GM12878 (cell line): ENCODE measurements at regions not wholly inside any gene's neighbourhood (a gene's known extent, or its start where the extent isn't known, plus 50 kb on each side); places are given as distances from the start of the nearest gene placed in this dataset.

Experiments used
- ATAC-seq: fragments of 200-7000 bp; cut with Tn5 transposase; 3 replicates; pipeline ENCODE4 v1.9.1; 2020; ENCODE audit warnings: mild to moderate bottlenecking, moderate library complexity
- BruUV-seq: library from RNA; stranded (reverse); fragments of 400-500 nt; replicated peaks from 2 replicates; lab custom pipeline; 2021; lab: Mats Ljungman, UMichigan
- CTCF ChIA-PET: fragments of 300-600 bp; sonication (Branson Sonifier 250); formaldehyde crosslinking; extraction: SDS; loops from one replicate; lab custom pipeline; 2021; ENCODE audit warnings: inconsistent platforms; lab: Yijun Ruan, JAX
- POLR2A ChIA-PET: fragments of 350-600 bp; formaldehyde crosslinking; extraction: SDS; loops from one replicate; lab custom pipeline; 2021; ENCODE audit warnings: inconsistent platforms; lab: Charles Lee
- RAD21 ChIA-PET: fragments of 300-600 bp; sonication (Branson Sonifier 250); formaldehyde crosslinking; loops from one replicate; lab custom pipeline; 2023; ENCODE audit warnings: antibody characterized with exemption; ENCODE audit not compliant: unreplicated experiment; lab: Charles Lee
- SMC1A ChIA-PET: fragments of 300-600 bp; sonication (Branson Sonifier 250); formaldehyde crosslinking; loops from one replicate; lab custom pipeline; 2023; ENCODE audit not compliant: unreplicated experiment, uncharacterized antibody; lab: Charles Lee
- DNase-seq: peaks from one replicate; pipeline ENCODE4 v3.0.0-alpha.2; 2011; ENCODE audit warnings: low read depth, low spot score
- FAIRE-seq: peaks from 3 replicates; lab custom pipeline; 2011; peaks lifted over from hg19 to GRCh38; lab: Jason Lieb, UNC
- H2AFZ ChIP-seq: 2 replicates; pipeline ENCODE4 v1.6.0; 2011; ENCODE audit warnings: low read depth, low read length, control low read depth; ENCODE audit not compliant: control insufficient read depth
- H3K27ac ChIP-seq: 2 replicates; pipeline ENCODE4 v1.5.1; 2011; ENCODE audit warnings: control low read depth; ENCODE audit not compliant: control insufficient read depth, insufficient read depth
- H3K27me3 ChIP-seq, 2 experiments: replicated peaks in 1 of 2; 2 replicates each; pipeline versions ENCODE4 v1.6.0 to v1.6.1; 2011; ENCODE audit warnings: low read length in 1 of 2; ENCODE audit not compliant: control insufficient read depth in 2 of 2, insufficient read depth in 2 of 2
- H3K36me3 ChIP-seq, 2 experiments: 2 replicates each; pipeline ENCODE4 v1.5.1; 2011; ENCODE audit warnings: low read length in 1 of 2; ENCODE audit not compliant: control insufficient read depth in 2 of 2, insufficient read depth in 2 of 2
- H3K4me1 ChIP-seq: 2 replicates; pipeline ENCODE4 v1.6.1; 2011; ENCODE audit warnings: mild to moderate bottlenecking, low read length, moderate library complexity, mixed read lengths; ENCODE audit not compliant: control insufficient read depth, insufficient read depth
- H3K4me2 ChIP-seq: 2 replicates; pipeline ENCODE4 v1.6.0; 2011; ENCODE audit warnings: control low read depth; ENCODE audit not compliant: control insufficient read depth, insufficient read depth
- H3K4me3 ChIP-seq: fragments of 200-600 bp; sonication (generic); 2 replicates; pipeline ENCODE4 v1.5.1; 2016
- H3K79me2 ChIP-seq: 2 replicates; pipeline ENCODE4 v1.6.0; 2011; ENCODE audit warnings: low read length; ENCODE audit not compliant: control insufficient read depth, insufficient read depth
- H3K9ac ChIP-seq: 2 replicates; pipeline ENCODE4 v1.8.0; 2011; ENCODE audit warnings: low read length, control low read depth, mixed read lengths; ENCODE audit not compliant: control insufficient read depth, insufficient read depth
- H3K9me3 ChIP-seq: replicated peaks from 3 replicates; pipeline ENCODE4 v1.5.1; 2011; ENCODE audit warnings: mild to moderate bottlenecking, low read length; ENCODE audit not compliant: control insufficient read depth, insufficient read depth
- H4K20me1 ChIP-seq: 2 replicates; pipeline ENCODE4 v1.6.0; 2011; ENCODE audit not compliant: control insufficient read depth, insufficient read depth
- E4F1 ChIP-seq: fragments of 450-650 bp; IDR thresholded peaks from 2 replicates; pipeline ENCODE4 v1.6.1; 2018; ENCODE audit warnings: borderline replicate concordance, mild to moderate bottlenecking; ENCODE audit not compliant: partially characterized antibody
- ETV6 ChIP-seq, 2 experiments: fragments of 450-650 bp in 1 of 2; IDR thresholded peaks in 1 of 2; conservative IDR thresholded peaks in 1 of 2; 2 replicates each; pipeline ENCODE4 v1.6.1; 2014; ENCODE audit warnings: antibody characterized with exemption in 1 of 2, borderline replicate concordance in 1 of 2, low read depth in 1 of 2, mild to moderate bottlenecking in 1 of 2, moderate library complexity in 1 of 2
- HSF1 ChIP-seq: fragments of 150-350 bp; IDR thresholded peaks from 2 replicates; pipeline ENCODE4 v1.6.1; 2014; ENCODE audit warnings: mild to moderate bottlenecking, low read depth, low read length
- NBN ChIP-seq: fragments of 450-650 bp; IDR thresholded peaks from 2 replicates; pipeline ENCODE4 v1.6.1; 2016
- NFXL1 ChIP-seq: fragments of 450-650 bp; IDR thresholded peaks from 2 replicates; pipeline ENCODE4 v1.6.1; 2017; ENCODE audit warnings: antibody characterized with exemption, mild to moderate bottlenecking, borderline replicate concordance
- NFYB ChIP-seq: IDR thresholded peaks from 2 replicates; pipeline ENCODE4 v1.6.1; 2011; ENCODE audit warnings: low read depth, mild to moderate bottlenecking, low read length, improper control_type of control experiment, moderate library complexity; ENCODE audit not compliant: insufficient read depth
- NKRF ChIP-seq: fragments of 450-650 bp; conservative IDR thresholded peaks from 2 replicates; pipeline ENCODE4 v1.6.1; 2017; ENCODE audit warnings: mild to moderate bottlenecking, moderate library complexity
- PML ChIP-seq: IDR thresholded peaks from 2 replicates; pipeline ENCODE4 v1.6.1; 2012; ENCODE audit warnings: low read length, inconsistent platforms
- POLR2AphosphoS2 ChIP-seq: IDR thresholded peaks from 2 replicates; pipeline ENCODE4 v1.6.1; 2011; ENCODE audit warnings: low read depth, mild to moderate bottlenecking, low read length, improper control_type of control experiment, moderate library complexity
- POLR2AphosphoS5 ChIP-seq: IDR thresholded peaks from 2 replicates; pipeline ENCODE4 v1.6.1; 2011; ENCODE audit warnings: mild to moderate bottlenecking, low read length, inconsistent platforms
- TAF1 ChIP-seq: IDR thresholded peaks from 2 replicates; pipeline ENCODE4 v1.6.1; 2011; ENCODE audit warnings: mild to moderate bottlenecking, low read depth, low read length, borderline replicate concordance
- ZBED1 ChIP-seq: IDR thresholded peaks from 2 replicates; pipeline ENCODE4 v1.6.1; 2016; ENCODE audit warnings: borderline replicate concordance
- ZNF384 ChIP-seq: IDR thresholded peaks from 2 replicates; pipeline ENCODE4 v1.6.1; 2012; ENCODE audit warnings: low read depth, mild to moderate bottlenecking, low read length, improper control_type of control experiment, borderline replicate concordance
- WGBS: methylation state at CpG from one replicate; pipeline ENCODE4 v1.1.6; 2016; ENCODE audit warnings: low lambda C conversion rate; ENCODE audit not compliant: insufficient replicate concordance, insufficient coverage; ENCODE audit errors: missing lambda C conversion rate; 5-methylcytosine and 5-hydroxymethylcytosine counted together
- in situ Hi-C: fragments of 300-500 bp; cut with MboI; formaldehyde crosslinking; loops from 9 replicates; pipeline ENCODE4 v1.14.3; 2018; ENCODE audit warnings: mixed read lengths
- intact Hi-C: fragments of 100-400 bp; cut with micrococcal nuclease; formaldehyde crosslinking; loops from one replicate; pipeline ENCODE4 v1.14.2; 2022; ENCODE audit not compliant: unreplicated experiment

- H3K27me3 ChIP-seq: no peaks in the 10 kb centered on the region; a peak in 1 of 4 replicates
- intact Hi-C loops: no loop called here
- no TSS peak for BruUV-seq
- H3K4me1 ChIP-seq: no peaks in the 10 kb centered on the region
- no peak for ATAC-seq
- TF ChIP-seq ZNF384: no peak
- no peaks in the 10 kb centered on the region for H3K79me2 ChIP-seq
- POLR2A ChIA-PET: no interaction called here
- no peak overlapping the region for H3K9ac ChIP-seq
- CTCF ChIA-PET: no interaction called here
- H4K20me1 ChIP-seq: no peaks in the 10 kb centered on the region
- in situ Hi-C loops: no loop called here
- no peaks in the 10 kb centered on the region for H3K9me3 ChIP-seq
- no peak overlapping the region for H3K4me3 ChIP-seq
- H3K4me2 ChIP-seq: no peak overlapping the region
- no peak overlapping the region for H3K27ac ChIP-seq
- no peak overlapping the region for H2AFZ ChIP-seq
- no peak for DNase-seq
- SMC1A ChIA-PET: no interaction called here
- FAIRE-seq: no peak
- RAD21 ChIA-PET: no interaction called here
- no peaks in the 10 kb centered on the region for H3K36me3 ChIP-seq
Observed at GRCh38 chr3:170680593-170680992, 94.7 kb upstream of the SLC7A14 start.

GRCh38 chr3:170679190-170679589, 93.3 kb upstream of the SLC7A14 start:
- BruUV-seq: no TSS peak
- H3K4me1 ChIP-seq: no peaks in the 10 kb centered on the region
- ChIA-PET POLR2A (no interaction called here), CTCF (no interaction called here), RAD21 (no interaction called here), SMC1A (no interaction called here)
- no peak overlapping the region for H2AFZ ChIP-seq
- DNase-seq (no peak), ATAC-seq (no peak), FAIRE-seq (no peak)
- no peak overlapping the region for H3K4me2 ChIP-seq
- no peaks in the 10 kb centered on the region for H3K9me3 ChIP-seq
- 36% methylated on average over 3 of the region's 3 CpGs for WGBS
- in situ Hi-C loops: no loop called here
- no peaks in the 10 kb centered on the region for H3K36me3 ChIP-seq
- no peaks in the 10 kb centered on the region for H3K79me2 ChIP-seq
- H3K4me3 ChIP-seq: no peak overlapping the region
- no peak overlapping the region for H3K27ac ChIP-seq
- H3K9ac ChIP-seq: no peak overlapping the region
- no peaks in the 10 kb centered on the region; a peak in 1 of 4 replicates for H3K27me3 ChIP-seq
- no peaks in the 10 kb centered on the region for H4K20me1 ChIP-seq
- intact Hi-C loops: no loop called here
- TF ChIP-seq HSF1 (no peak), ZBED1 (no peak), POLR2AphosphoS5 (no peak), ETV6 (conservative IDR thresholded peaks at IDR 0.05 in 1 of 2, IDR thresholded peaks at IDR 0.05 in 1 of 2; ENCODE audit: borderline replicate concordance in 1 of 2, low read depth in 1 of 2) (no peak), PML (no peak), NFXL1 (no peak), NKRF (no peak), TAF1 (no peak), NFYB (no peak), POLR2AphosphoS2 (no peak), E4F1 (no peak), NBN (no peak)
